Skeletal muscle cell (primary cell): ENCODE measurements at regions not wholly inside any gene's neighbourhood (a gene's known extent, or its start where the extent isn't known, plus 50 kb on each side); places are given as distances from the start of the nearest gene placed in this dataset.

ENCODE experiments used
- DNase-seq: peaks from one replicate; pipeline ENCODE4 v3.0.0-alpha.2; 2010; ENCODE audit warnings: low read depth
- H3K4me3 ChIP-seq: 2 replicates; pipeline ENCODE4 v1.5.1; 2011; ENCODE audit warnings: low read depth, mild to moderate bottlenecking, control low read depth, low read length, moderate library complexity

GRCh38 chr9:11206925-11207324 lies 594.1 kb upstream of the PTPRD start:
- no peak for DNase-seq
- H3K4me3 ChIP-seq, result no peak overlapping the region

GRCh38 chr9:11233696-11234095 lies 620.9 kb upstream of the PTPRD start:
- DNase-seq, result no peak
- H3K4me3 ChIP-seq, result no peak overlapping the region

- DNase-seq, result no peak
- no peak overlapping the region for H3K4me3 ChIP-seq
Observed at GRCh38 chr9:11235061-11235460, 622.3 kb upstream of the PTPRD start.

- no peak overlapping the region for H3K4me3 ChIP-seq
- DNase-seq, result no peak
Observed at GRCh38 chr9:11241779-11242178, 629.0 kb upstream of the PTPRD start.

- DNase-seq, result no peak
Observed at GRCh38 chr9:11257992-11258391, 645.2 kb upstream of the PTPRD start.

GRCh38 chr9:11269036-11269435 lies 656.2 kb upstream of the PTPRD start:
- no peak for DNase-seq
- H3K4me3 ChIP-seq, result no peak overlapping the region

More at GRCh38 chr9:11257992-11258391, 645.2 kb upstream of the PTPRD start:
- no peak overlapping the region for H3K4me3 ChIP-seq

GRCh38 chr9:11275158-11275695 lies 662.4 kb upstream of the PTPRD start:
- no peak for DNase-seq
- H3K4me3 ChIP-seq, result no peak overlapping the region

- H3K4me3 ChIP-seq, result no peak overlapping the region
- no peak for DNase-seq
Observed at GRCh38 chr9:11312966-11313365, 700.2 kb upstream of the PTPRD start.

GRCh38 chr9:11318946-11319345 lies 706.1 kb upstream of the PTPRD start:
- DNase-seq, result no peak
- H3K4me3 ChIP-seq, result no peak overlapping the region

GRCh38 chr9:11319538-11319937 lies 706.7 kb upstream of the PTPRD start:
- H3K4me3 ChIP-seq, result no peak overlapping the region
- no peak for DNase-seq

GRCh38 chr9:11320989-11321388 lies 708.2 kb upstream of the PTPRD start:
- DNase-seq, result no peak
- no peak overlapping the region for H3K4me3 ChIP-seq

GRCh38 chr9:11323457-11323856 lies 710.7 kb upstream of the PTPRD start:
- DNase-seq, result no peak
- no peak overlapping the region for H3K4me3 ChIP-seq

- no peak overlapping the region for H3K4me3 ChIP-seq
- DNase-seq, result no peak
Observed at GRCh38 chr9:11326231-11326630, 713.4 kb upstream of the PTPRD start.

GRCh38 chr9:11328326-11328725 lies 715.5 kb upstream of the PTPRD start:
- no peak overlapping the region for H3K4me3 ChIP-seq
- no peak for DNase-seq

- DNase-seq, result no peak
- H3K4me3 ChIP-seq, result no peak overlapping the region
Observed at GRCh38 chr9:11335011-11335410, 722.2 kb upstream of the PTPRD start.

- no peak for DNase-seq
- no peak overlapping the region for H3K4me3 ChIP-seq
Observed at GRCh38 chr9:11338130-11338529, 725.3 kb upstream of the PTPRD start.

- no peak overlapping the region for H3K4me3 ChIP-seq
- DNase-seq, result no peak
Observed at GRCh38 chr9:11340654-11341053, 727.9 kb upstream of the PTPRD start.

GRCh38 chr9:11347437-11347836 lies 734.6 kb upstream of the PTPRD start:
- no peak for DNase-seq
- H3K4me3 ChIP-seq, result no peak overlapping the region

GRCh38 chr9:11348366-11348765 lies 735.6 kb upstream of the PTPRD start:
- H3K4me3 ChIP-seq, result no peak overlapping the region
- DNase-seq, result no peak

GRCh38 chr9:11349187-11349586 lies 736.4 kb upstream of the PTPRD start:
- DNase-seq, result no peak
- H3K4me3 ChIP-seq, result no peak overlapping the region

GRCh38 chr9:11352612-11353011 lies 739.8 kb upstream of the PTPRD start:
- H3K4me3 ChIP-seq, result no peak overlapping the region
- no peak for DNase-seq

- DNase-seq, result no peak
Observed at GRCh38 chr9:11356067-11356466, 743.3 kb upstream of the PTPRD start.

More at GRCh38 chr9:11356067-11356466, 743.3 kb upstream of the PTPRD start:
- H3K4me3 ChIP-seq, result no peak overlapping the region
